Type B pancreatic cell (in vitro differentiated cells): ENCODE measurements at regions not wholly inside any gene's neighbourhood (a gene's known extent, or its start where the extent isn't known, plus 50 kb on each side); places are given as distances from the start of the nearest gene placed in this dataset.

Experiments used
- DNase-seq: peaks from one replicate; pipeline ENCODE4 v3.0.0; 2021; ENCODE audit warnings: mixed read lengths; ENCODE audit not compliant: unreplicated experiment; ENCODE audit errors: extremely low spot score
- H3K27ac Mint-ChIP-seq: 2 replicates; pipeline ENCODE4 v1.8.0; 2021; ENCODE audit warnings: mild to moderate bottlenecking, mixed read lengths
- H3K27me3 Mint-ChIP-seq: 2 replicates; pipeline ENCODE4 v1.8.0; 2021; ENCODE audit warnings: mixed read lengths
- H3K36me3 Mint-ChIP-seq: 2 replicates; pipeline ENCODE4 v1.8.0; 2021; ENCODE audit warnings: mixed read lengths
- H3K4me1 Mint-ChIP-seq: one replicate; pipeline ENCODE4 v1.8.0; 2021; ENCODE audit warnings: mixed read lengths; ENCODE audit not compliant: unreplicated experiment
- H3K4me3 Mint-ChIP-seq: 2 replicates; pipeline ENCODE4 v1.8.0; 2021; ENCODE audit warnings: mild to moderate bottlenecking, mixed read lengths
- H3K9me3 Mint-ChIP-seq: 2 replicates; pipeline ENCODE4 v1.8.0; 2021; ENCODE audit warnings: mixed read lengths
- TF ChIP-seq, protein P1 (sequence below): fragments of 200-600 bp; sonication (generic); conservative IDR thresholded peaks from 2 replicates; pipeline ENCODE4 v1.5.0; 2021; ENCODE audit warnings: antibody characterized with exemption, mild to moderate bottlenecking

GRCh38 chr2:228545041-228545747, 363.7 kb upstream of the SPHKAP start:
- no peaks in the 10 kb centered on the region for H3K9me3 Mint-ChIP-seq
- H3K36me3 Mint-ChIP-seq = no peaks in the 10 kb centered on the region
- no peaks in the 10 kb centered on the region for H3K4me1 Mint-ChIP-seq
- DNase-seq = no peak
- no peaks in the 10 kb centered on the region for H3K27me3 Mint-ChIP-seq
- TF ChIP-seq, protein P1, sequence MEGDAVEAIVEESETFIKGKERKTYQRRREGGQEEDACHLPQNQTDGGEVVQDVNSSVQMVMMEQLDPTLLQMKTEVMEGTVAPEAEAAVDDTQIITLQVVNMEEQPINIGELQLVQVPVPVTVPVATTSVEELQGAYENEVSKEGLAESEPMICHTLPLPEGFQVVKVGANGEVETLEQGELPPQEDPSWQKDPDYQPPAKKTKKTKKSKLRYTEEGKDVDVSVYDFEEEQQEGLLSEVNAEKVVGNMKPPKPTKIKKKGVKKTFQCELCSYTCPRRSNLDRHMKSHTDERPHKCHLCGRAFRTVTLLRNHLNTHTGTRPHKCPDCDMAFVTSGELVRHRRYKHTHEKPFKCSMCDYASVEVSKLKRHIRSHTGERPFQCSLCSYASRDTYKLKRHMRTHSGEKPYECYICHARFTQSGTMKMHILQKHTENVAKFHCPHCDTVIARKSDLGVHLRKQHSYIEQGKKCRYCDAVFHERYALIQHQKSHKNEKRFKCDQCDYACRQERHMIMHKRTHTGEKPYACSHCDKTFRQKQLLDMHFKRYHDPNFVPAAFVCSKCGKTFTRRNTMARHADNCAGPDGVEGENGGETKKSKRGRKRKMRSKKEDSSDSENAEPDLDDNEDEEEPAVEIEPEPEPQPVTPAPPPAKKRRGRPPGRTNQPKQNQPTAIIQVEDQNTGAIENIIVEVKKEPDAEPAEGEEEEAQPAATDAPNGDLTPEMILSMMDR = no peak
- no peak overlapping the region for H3K27ac Mint-ChIP-seq
- H3K4me3 Mint-ChIP-seq = no peak overlapping the region

DNA sequence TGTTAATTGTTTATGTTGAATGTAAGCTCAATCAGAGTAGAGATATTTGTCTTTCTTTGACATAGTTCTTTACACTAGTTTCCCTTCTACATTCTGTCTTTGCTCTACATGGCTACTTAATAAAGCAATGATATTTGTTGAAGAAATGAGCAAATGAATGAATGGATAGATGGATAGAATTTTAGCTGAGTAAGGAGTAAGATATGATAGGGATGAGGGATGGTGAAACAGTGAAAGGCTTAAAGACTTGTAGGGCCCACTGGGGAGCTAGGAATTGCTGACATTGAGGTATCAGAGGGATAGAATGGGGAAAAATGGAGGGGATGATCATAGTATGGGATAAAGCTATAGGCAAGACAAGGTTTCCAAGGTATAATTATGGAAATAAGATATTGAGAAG, 361.6 kb upstream of the SPHKAP start:
- Mint-ChIP-seq H3K9me3 (no peaks in the 10 kb centered on the region), H3K36me3 (no peaks in the 10 kb centered on the region), H3K4me3 (no peak overlapping the region), H3K27me3 (no peaks in the 10 kb centered on the region), H3K4me1 (no peaks in the 10 kb centered on the region), H3K27ac (no peak overlapping the region)
- TF ChIP-seq, protein P1 = no peak
- no peak for DNase-seq

DNA sequence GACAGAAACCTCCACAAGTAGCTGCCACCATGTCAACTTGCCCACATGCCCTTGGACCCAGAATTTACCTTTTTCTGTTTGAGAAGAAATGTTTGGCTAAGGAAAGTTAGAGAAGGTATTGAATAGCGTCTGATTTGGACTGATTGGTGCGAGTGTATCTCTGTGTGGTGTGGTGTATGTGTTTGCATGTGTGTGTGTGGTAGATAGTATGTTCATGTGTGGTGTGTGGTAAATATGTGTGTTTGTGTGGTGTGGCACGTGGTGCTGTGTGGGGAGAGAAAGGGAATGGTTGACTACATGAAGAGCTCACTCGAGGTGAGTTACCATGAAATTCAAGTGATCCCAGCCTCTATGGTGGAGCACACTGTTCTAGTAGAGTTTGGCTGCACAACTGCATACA, 360.8 kb upstream of the SPHKAP start:
- H3K27me3 Mint-ChIP-seq = no peaks in the 10 kb centered on the region
- H3K9me3 Mint-ChIP-seq = no peaks in the 10 kb centered on the region
- DNase-seq = no peak
- TF ChIP-seq, protein P1 = no peak
- no peaks in the 10 kb centered on the region for H3K4me1 Mint-ChIP-seq
- H3K36me3 Mint-ChIP-seq = no peaks in the 10 kb centered on the region
- H3K27ac Mint-ChIP-seq = no peak overlapping the region
- H3K4me3 Mint-ChIP-seq = no peak overlapping the region

DNA sequence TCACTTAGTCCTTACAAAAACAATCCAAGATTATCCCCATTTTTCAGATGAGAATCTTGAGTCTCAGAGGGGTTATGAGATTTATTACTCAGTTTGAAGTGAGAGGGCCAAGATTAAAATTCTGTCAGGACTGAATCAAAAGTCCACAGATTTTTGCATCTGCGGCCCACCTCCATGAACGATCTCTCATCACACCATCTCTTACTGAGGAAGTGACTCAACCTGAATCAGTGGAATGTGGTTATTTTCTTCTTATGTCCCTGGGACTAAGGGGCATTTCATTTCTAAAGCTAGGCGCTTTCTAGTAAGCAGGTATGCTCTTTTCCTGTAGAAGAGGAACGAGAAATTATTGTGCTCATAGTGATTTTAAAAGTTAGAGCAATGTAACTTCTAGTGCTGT, 360.3 kb upstream of the SPHKAP start:
- Mint-ChIP-seq H3K36me3 (no peaks in the 10 kb centered on the region), H3K4me1 (no peaks in the 10 kb centered on the region), H3K4me3 (no peak overlapping the region), H3K9me3 (no peaks in the 10 kb centered on the region), H3K27me3 (no peaks in the 10 kb centered on the region), H3K27ac (no peak overlapping the region)
- TF ChIP-seq, protein P1 = no peak
- no peak for DNase-seq

- Mint-ChIP-seq H3K27me3 (no peaks in the 10 kb centered on the region), H3K4me1 (no peaks in the 10 kb centered on the region), H3K4me3 (no peak overlapping the region), H3K36me3 (no peaks in the 10 kb centered on the region), H3K27ac (no peak overlapping the region), H3K9me3 (no peaks in the 10 kb centered on the region)
- DNase-seq = no peak
- TF ChIP-seq, protein P1 = no peak
Measured at GRCh38 chr2:228540976-228541375, 359.5 kb upstream of the SPHKAP start.
